DND-41 (cell line): ENCODE measurements at regions not wholly inside any gene's neighbourhood (a gene's known extent, or its start where the extent isn't known, plus 50 kb on each side); places are given as distances from the start of the nearest gene placed in this dataset.

Source experiments
- ATAC-seq: fragments of 200-7000 bp; cut with Tn5 transposase; 3 replicates; pipeline ENCODE4 v1.9.1; 2021; ENCODE audit warnings: low read depth; ENCODE audit not compliant: insufficient read depth
- DNase-seq: peaks from one replicate; pipeline ENCODE4 v3.0.0-alpha.2; 2020
- H2AFZ ChIP-seq: 2 replicates; pipeline ENCODE4 v1.6.0; 2012; ENCODE audit warnings: low read depth, low read length
- H3K27ac ChIP-seq: 2 replicates; pipeline ENCODE4 v1.5.1; 2012; ENCODE audit warnings: low read length, inconsistent platforms
- H3K27me3 ChIP-seq: fragments of 200-600 bp; sonication (generic); 2 replicates; pipeline ENCODE4 v1.6.0; 2012; ENCODE audit warnings: low read length, mild to moderate bottlenecking, inconsistent platforms; ENCODE audit not compliant: insufficient read depth, poor library complexity
- H3K36me3 ChIP-seq: 2 replicates; pipeline ENCODE4 v1.5.1; 2012; ENCODE audit warnings: low read length, inconsistent platforms; ENCODE audit not compliant: insufficient read depth
- H3K4me1 ChIP-seq: 2 replicates; pipeline ENCODE4 v1.5.1; 2012; ENCODE audit warnings: mild to moderate bottlenecking, low read length; ENCODE audit not compliant: insufficient read depth
- H3K4me2 ChIP-seq: 2 replicates; pipeline ENCODE4 v1.6.0; 2012; ENCODE audit warnings: mild to moderate bottlenecking, moderate library complexity, low read length, inconsistent platforms; ENCODE audit not compliant: insufficient read depth
- H3K4me3 ChIP-seq, 2 experiments: fragments of 200-600 bp in 1 of 2; shearing (Covaris generic) in 1 of 2; 2 replicates each; pipeline ENCODE4 v1.5.1; 2012 to 2016; ENCODE audit warnings: inconsistent platforms in 2 of 2, low read length in 2 of 2, mild to moderate bottlenecking in 2 of 2, low read depth in 1 of 2, moderate library complexity in 1 of 2
- H3K79me2 ChIP-seq: 2 replicates; pipeline ENCODE4 v1.6.0; 2012; ENCODE audit warnings: low read length, inconsistent platforms; ENCODE audit not compliant: insufficient read depth
- H3K9ac ChIP-seq: 2 replicates; pipeline ENCODE4 v1.6.0; 2012; ENCODE audit warnings: low read depth, mild to moderate bottlenecking, inconsistent platforms, low read length, moderate library complexity
- H3K9me3 ChIP-seq: 2 replicates; pipeline ENCODE4 v1.5.1; 2012; ENCODE audit warnings: low read length, moderate library complexity, mild to moderate bottlenecking, inconsistent platforms; ENCODE audit not compliant: insufficient read depth, severe bottlenecking
- H4K20me1 ChIP-seq: 2 replicates; pipeline ENCODE4 v1.6.0; 2012; ENCODE audit warnings: low read length; ENCODE audit not compliant: insufficient read depth
- EZH2 ChIP-seq: IDR thresholded peaks from 3 replicates; pipeline ENCODE4 v1.6.1; 2012; ENCODE audit warnings: borderline replicate concordance, low read depth, mild to moderate bottlenecking, moderate library complexity, low read length, inconsistent platforms; ENCODE audit not compliant: severe bottlenecking
- TF ChIP-seq, protein P1 (sequence below): IDR thresholded peaks from 2 replicates; pipeline ENCODE4 v1.5.1; 2012; ENCODE audit warnings: borderline replicate concordance, low read length, moderate library complexity, mild to moderate bottlenecking; ENCODE audit not compliant: poor library complexity, severe bottlenecking; ENCODE audit errors: extremely low read depth

DNA sequence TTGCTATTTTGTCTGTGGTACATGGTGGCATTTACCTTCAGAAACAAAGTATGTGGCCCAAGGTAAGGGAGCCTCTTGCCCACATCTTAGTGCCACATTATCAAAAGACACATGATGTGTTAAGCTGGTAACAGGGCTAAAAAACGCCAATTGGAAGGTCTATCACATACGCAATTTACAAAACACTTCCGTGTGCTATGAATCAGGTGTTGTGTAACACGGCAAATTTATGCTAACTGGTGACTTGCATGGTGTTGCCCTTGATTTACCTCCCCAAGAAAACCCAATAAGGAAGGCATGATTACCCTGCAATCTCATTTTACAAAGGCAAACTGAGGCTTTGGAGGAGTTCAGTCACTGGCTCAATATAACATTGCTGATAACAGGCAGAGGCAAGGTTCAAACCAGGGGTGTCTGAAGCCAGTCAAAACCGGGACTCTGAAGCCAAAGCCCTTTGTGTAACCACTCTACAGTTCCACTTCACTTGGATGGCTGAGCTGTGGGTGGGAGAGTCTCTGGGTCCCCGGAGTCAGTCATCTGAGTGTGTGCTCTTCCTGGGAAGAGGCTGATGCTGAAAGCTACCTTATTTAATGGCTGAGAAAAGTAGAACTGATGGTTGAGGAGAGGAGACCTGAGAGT, 103.9 kb upstream of the BCL6 start:
- TF ChIP-seq, protein P1, sequence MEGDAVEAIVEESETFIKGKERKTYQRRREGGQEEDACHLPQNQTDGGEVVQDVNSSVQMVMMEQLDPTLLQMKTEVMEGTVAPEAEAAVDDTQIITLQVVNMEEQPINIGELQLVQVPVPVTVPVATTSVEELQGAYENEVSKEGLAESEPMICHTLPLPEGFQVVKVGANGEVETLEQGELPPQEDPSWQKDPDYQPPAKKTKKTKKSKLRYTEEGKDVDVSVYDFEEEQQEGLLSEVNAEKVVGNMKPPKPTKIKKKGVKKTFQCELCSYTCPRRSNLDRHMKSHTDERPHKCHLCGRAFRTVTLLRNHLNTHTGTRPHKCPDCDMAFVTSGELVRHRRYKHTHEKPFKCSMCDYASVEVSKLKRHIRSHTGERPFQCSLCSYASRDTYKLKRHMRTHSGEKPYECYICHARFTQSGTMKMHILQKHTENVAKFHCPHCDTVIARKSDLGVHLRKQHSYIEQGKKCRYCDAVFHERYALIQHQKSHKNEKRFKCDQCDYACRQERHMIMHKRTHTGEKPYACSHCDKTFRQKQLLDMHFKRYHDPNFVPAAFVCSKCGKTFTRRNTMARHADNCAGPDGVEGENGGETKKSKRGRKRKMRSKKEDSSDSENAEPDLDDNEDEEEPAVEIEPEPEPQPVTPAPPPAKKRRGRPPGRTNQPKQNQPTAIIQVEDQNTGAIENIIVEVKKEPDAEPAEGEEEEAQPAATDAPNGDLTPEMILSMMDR: no peak
- TF ChIP-seq EZH2: no peak
- Histone ChIP-seq H3K36me3 (no peaks in the 10 kb centered on the region), H3K4me3 (no peak overlapping the region), H2AFZ (peak overlapping the region; percentile 53), H4K20me1 (no peaks in the 10 kb centered on the region), H3K9me3 (peaks cover 13% of the 10 kb centered on the region), H3K79me2 (no peaks in the 10 kb centered on the region), H3K27me3 (no peaks in the 10 kb centered on the region), H3K4me1 (no peaks in the 10 kb centered on the region), H3K27ac (no peak overlapping the region), H3K9ac (no peak overlapping the region), H3K4me2 (no peak overlapping the region)
- ATAC-seq (no peak), DNase-seq (no peak)

DNA sequence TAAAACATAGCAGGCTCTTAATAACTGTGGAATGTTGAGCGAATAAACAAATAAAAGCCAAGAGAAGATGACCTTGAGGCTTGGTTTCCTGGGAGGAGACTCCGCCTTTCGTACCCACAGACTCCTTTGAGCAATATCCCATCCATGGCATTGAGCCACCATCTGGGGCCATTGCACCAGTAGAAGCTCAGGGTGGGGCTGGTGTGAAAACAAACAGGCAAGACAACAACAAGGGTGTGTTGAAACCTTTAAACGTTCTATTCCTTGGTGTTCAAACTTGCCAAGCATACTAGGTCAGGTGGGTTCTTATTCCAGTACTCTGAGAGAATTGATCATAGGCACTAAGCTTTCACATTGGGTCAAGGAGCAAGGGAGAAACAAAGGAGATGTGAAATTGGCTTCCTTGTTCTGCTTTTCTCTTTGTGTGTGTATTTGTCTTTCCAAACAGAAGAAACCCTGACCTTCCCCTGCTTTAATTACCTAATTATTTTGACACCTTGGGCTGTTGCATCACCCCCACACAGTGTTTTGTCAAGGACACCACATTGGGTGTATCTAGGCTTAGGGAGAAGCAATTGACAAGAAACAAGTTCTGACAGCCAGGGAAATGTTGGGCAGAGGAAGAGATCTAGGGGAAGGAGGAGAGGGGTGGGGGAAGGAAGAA, 105.1 kb upstream of the BCL6 start:
- Histone ChIP-seq H3K79me2 (no peaks in the 10 kb centered on the region), H3K4me1 (no peaks in the 10 kb centered on the region), H3K9ac (no peak overlapping the region), H3K4me2 (no peak overlapping the region), H4K20me1 (no peaks in the 10 kb centered on the region), H3K4me3 (no peak overlapping the region), H3K9me3 (peaks cover 13% of the 10 kb centered on the region), H3K27ac (no peak overlapping the region), H2AFZ (no peak overlapping the region), H3K27me3 (no peaks in the 10 kb centered on the region), H3K36me3 (no peaks in the 10 kb centered on the region)
- DNase-seq (no peak), ATAC-seq (no peak)
- TF ChIP-seq EZH2: no peak
- TF ChIP-seq, protein P1: no peak

DNA sequence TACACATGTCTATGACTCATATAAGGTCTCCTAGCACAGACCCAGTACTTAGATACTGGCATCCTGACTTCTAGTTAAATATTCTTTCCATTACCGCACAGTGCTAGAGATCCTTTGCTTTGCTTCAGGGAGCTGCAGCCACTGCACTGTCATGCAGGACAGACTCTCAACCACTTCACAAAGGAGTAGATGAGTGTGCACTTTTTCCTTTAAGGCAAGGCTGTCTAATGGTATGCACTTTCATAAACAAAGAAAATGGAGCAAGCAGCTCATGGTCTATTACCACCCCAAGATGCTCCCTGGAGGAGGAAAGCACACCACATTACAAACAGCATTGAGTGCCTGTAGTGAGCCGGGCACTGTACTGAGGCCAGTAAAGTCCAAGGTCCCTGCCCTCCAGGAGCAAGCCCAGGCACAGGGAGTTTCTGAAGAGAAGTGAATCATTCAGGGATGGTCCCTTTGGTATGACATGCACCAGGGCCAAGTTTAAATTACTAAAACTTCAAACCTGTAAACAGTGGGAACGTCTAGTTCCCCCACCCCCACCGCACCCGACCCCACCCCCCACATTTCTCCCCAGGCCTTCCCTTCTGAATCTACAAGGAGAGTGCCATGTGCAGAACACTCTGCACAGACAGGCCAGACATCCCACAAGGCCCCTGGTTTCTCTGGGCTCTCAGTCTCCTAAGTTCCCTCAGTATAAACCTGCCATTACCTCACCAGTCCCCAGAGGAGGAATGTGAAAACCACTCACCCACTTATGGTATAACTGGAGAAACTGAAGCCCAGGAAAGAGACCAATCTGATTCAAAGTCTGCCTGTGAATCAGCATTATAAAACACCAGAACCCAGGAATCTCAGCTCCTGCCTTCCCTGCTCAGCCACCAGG, 107.8 kb upstream of the BCL6 start:
- no peaks in the 10 kb centered on the region for H3K79me2 ChIP-seq
- H3K4me3 ChIP-seq: no peak overlapping the region
- H3K4me2 ChIP-seq: no peak overlapping the region
- no peak for DNase-seq
- no peak overlapping the region for H2AFZ ChIP-seq
- peaks cover 13% of the 10 kb centered on the region for H3K9me3 ChIP-seq
- no peaks in the 10 kb centered on the region for H3K4me1 ChIP-seq
- no peak overlapping the region for H3K27ac ChIP-seq
- no peaks in the 10 kb centered on the region for H3K36me3 ChIP-seq
- H3K9ac ChIP-seq: no peak overlapping the region
- H4K20me1 ChIP-seq: no peaks in the 10 kb centered on the region
- TF ChIP-seq, protein P1: no peak
- TF ChIP-seq EZH2: no peak
- H3K27me3 ChIP-seq: no peaks in the 10 kb centered on the region
- ATAC-seq: no peak
